Left ventricle myocardium inferior (tissue), 1 donor: ENCODE measurements at regions not wholly inside any gene's neighbourhood (a gene's known extent, or its start where the extent isn't known, plus 50 kb on each side); places are given as distances from the start of the nearest gene placed in this dataset.

Source experiments
- DNase-seq: peaks from one replicate; pipeline ENCODE4 v3.0.0-alpha.2; 2020
- H3K27ac ChIP-seq: fragments of 200-600 bp; replicated peaks from 2 replicates; pipeline ENCODE4 v1.8.0; 2021
- H3K27me3 ChIP-seq: fragments of 200-600 bp; 2 replicates; pipeline ENCODE4 v1.8.0; 2021; ENCODE audit warnings: low read depth
- H3K36me3 ChIP-seq: fragments of 200-600 bp; 2 replicates; pipeline ENCODE4 v1.8.0; 2021
- H3K4me1 ChIP-seq: fragments of 200-600 bp; 2 replicates; pipeline ENCODE4 v1.8.0; 2021
- H3K4me3 ChIP-seq: fragments of 200-600 bp; 2 replicates; pipeline ENCODE4 v1.8.0; 2021; ENCODE audit warnings: mild to moderate bottlenecking, moderate library complexity
- H3K9me3 ChIP-seq: fragments of 200-600 bp; replicated peaks from 2 replicates; pipeline ENCODE4 v1.8.0; 2021
- intact Hi-C: fragments of 100-400 bp; cut with micrococcal nuclease; formaldehyde crosslinking; loops from one replicate; pipeline ENCODE4 v1.11.0; 2022
- TF ChIP-seq, protein P1 (sequence below): fragments of 200-600 bp; IDR thresholded peaks from 2 replicates; pipeline ENCODE4 v1.8.0; 2021; ENCODE audit warnings: antibody characterized with exemption, mild to moderate bottlenecking, borderline replicate concordance
- donor health status: DM: no; HTN: yes; CAD: no; lungs with severe emphysema.

DNA sequence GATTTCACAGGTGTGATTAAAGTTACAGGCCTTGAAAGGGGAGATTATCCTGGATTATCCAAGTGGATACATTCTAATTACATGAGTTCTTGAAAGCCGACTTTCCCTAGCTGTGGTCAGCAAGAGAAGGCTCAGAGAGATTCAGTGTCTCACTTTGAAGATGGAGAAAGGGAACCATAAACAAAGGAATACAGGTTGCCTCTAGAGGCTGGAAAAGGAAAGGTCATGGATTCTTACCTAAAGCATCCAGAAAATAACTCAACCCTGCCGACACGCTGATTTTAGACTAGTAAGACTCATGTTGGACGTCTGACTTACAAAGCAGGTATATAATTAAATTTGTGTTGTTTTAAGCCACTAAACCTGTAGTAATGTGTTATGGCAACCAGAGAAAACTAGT, 1095.7 kb upstream of the ZEB2 start:
- DNase-seq, result no peak
- Histone ChIP-seq H3K4me1 (no peaks in the 10 kb centered on the region), H3K27me3 (no peaks in the 10 kb centered on the region), H3K36me3 (no peaks in the 10 kb centered on the region), H3K9me3 (no peaks in the 10 kb centered on the region), H3K27ac (no peak overlapping the region), H3K4me3 (no peak overlapping the region)
- intact Hi-C loops, result no loop called here
- TF ChIP-seq, protein P1, sequence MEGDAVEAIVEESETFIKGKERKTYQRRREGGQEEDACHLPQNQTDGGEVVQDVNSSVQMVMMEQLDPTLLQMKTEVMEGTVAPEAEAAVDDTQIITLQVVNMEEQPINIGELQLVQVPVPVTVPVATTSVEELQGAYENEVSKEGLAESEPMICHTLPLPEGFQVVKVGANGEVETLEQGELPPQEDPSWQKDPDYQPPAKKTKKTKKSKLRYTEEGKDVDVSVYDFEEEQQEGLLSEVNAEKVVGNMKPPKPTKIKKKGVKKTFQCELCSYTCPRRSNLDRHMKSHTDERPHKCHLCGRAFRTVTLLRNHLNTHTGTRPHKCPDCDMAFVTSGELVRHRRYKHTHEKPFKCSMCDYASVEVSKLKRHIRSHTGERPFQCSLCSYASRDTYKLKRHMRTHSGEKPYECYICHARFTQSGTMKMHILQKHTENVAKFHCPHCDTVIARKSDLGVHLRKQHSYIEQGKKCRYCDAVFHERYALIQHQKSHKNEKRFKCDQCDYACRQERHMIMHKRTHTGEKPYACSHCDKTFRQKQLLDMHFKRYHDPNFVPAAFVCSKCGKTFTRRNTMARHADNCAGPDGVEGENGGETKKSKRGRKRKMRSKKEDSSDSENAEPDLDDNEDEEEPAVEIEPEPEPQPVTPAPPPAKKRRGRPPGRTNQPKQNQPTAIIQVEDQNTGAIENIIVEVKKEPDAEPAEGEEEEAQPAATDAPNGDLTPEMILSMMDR, result no peak

DNA sequence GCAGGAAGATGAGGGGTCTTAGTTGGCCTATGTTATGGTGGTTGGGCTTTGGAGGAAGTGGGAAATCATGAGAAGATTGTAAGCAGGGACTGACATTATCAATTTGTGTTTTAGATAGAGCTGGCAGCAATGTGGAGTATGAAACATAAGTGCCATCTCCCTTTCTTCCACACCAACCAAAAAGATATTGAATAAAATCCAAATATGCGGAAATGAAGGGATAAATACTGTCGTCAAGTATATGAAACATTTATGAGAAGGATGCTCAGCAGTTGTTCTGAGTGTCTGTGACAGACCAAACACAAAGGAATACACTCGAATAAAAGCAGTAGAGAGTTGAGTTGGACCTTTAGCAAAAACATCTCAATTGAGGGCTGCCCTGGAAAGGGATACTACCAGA, 1090.0 kb upstream of the ZEB2 start:
- H3K4me1 ChIP-seq, result no peaks in the 10 kb centered on the region
- no peak overlapping the region for H3K4me3 ChIP-seq
- no peaks in the 10 kb centered on the region for H3K27me3 ChIP-seq
- no peak for DNase-seq
- TF ChIP-seq, protein P1, result no peak
- no peaks in the 10 kb centered on the region for H3K9me3 ChIP-seq
- H3K27ac ChIP-seq, result no peak overlapping the region
- H3K36me3 ChIP-seq, result no peaks in the 10 kb centered on the region
- intact Hi-C loops, result no loop called here

DNA sequence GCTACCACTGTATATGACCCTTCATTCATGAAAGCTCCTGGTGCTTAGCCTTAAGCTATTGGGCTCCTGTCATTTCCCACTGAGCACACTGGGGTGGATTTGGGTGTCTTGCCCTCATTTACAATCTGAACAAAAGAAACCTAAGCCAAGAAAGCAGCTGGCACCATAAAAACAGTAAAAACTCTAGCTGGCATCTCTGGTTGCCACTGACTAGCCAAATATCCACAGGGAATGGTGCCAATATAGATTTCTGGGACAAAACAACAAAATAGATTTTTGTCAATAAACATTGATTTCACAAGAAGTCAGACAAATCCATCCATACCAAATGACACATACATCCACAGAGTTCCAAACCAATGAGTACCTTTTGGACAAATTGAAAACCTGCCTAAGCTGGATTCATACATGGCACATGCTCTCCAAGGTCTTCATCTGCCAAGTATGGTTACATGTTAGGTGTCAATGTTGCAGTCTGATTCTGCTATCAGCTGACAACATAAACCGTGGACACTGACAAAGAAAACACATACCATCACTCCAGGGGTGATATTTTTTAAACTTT, 1081.5 kb upstream of the ZEB2 start:
- Histone ChIP-seq H3K27ac (no peak overlapping the region), H3K36me3 (no peaks in the 10 kb centered on the region), H3K27me3 (no peaks in the 10 kb centered on the region), H3K4me3 (no peak overlapping the region), H3K9me3 (no peaks in the 10 kb centered on the region), H3K4me1 (no peaks in the 10 kb centered on the region)
- intact Hi-C loops, result no loop called here
- no peak for DNase-seq
- TF ChIP-seq, protein P1, result no peak

DNA sequence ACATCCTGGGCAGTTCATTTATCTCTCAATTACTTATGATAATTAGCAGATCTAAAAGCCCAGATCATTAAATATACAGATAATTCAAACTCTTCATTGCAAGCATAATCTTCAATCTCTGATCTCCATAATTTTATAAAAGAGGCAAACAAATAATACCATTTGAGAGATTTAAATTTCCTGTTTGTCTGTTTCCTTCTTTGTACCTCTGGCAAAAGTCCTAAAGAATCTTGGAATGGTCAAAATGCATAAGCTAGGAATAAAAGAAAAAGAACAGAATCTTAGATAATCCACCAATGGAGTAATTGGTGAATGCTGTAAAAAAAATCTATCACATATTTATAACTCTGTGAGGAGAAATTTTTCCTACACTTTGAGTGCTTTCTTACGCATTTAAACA, 1080.9 kb upstream of the ZEB2 start:
- Histone ChIP-seq H3K36me3 (no peaks in the 10 kb centered on the region), H3K27me3 (no peaks in the 10 kb centered on the region), H3K4me3 (no peak overlapping the region), H3K9me3 (no peaks in the 10 kb centered on the region), H3K4me1 (no peaks in the 10 kb centered on the region), H3K27ac (no peak overlapping the region)
- intact Hi-C loops, result no loop called here
- TF ChIP-seq, protein P1, result no peak
- DNase-seq, result no peak

DNA sequence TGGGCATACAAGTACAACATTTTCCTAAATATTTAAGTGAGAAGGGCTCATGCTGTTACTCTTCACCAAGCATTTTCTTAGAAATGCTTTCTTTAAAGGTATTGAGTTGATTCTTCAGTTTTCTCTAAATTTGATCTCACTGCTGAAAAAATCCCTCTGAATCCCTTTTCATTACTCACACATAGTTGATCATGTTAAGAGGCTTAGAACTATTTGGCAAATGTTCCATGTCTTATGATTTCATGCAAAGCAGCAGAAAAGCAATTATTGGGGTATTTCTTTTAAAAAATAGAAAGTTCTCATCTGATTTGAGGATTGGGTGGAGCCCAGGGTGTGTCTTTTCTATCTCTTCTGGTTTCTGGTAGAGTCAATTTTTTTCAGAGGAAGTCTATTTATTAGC, 1079.8 kb upstream of the ZEB2 start:
- intact Hi-C loops, result no loop called here
- H3K27ac ChIP-seq, result no peak overlapping the region
- no peak overlapping the region for H3K4me3 ChIP-seq
- no peaks in the 10 kb centered on the region for H3K4me1 ChIP-seq
- no peaks in the 10 kb centered on the region for H3K27me3 ChIP-seq
- H3K36me3 ChIP-seq, result no peaks in the 10 kb centered on the region
- no peaks in the 10 kb centered on the region for H3K9me3 ChIP-seq
- TF ChIP-seq, protein P1, result no peak
- no peak for DNase-seq
